ENCODE measurements at regions not wholly inside any gene's neighbourhood (a gene's known extent, or its start where the extent isn't known, plus 50 kb on each side); places are given as distances from the start of the nearest gene placed in this dataset.

- intact Hi-C loops (cut with micrococcal nuclease): no loop called here
- Mint-ChIP-seq H3K27ac (no peak overlapping the region), H3K36me3 (ENCODE audit: low read depth) (no peaks in the 10 kb centered on the region), H3K9me3 (peaks cover 17% of the 10 kb centered on the region), H3K4me3 (no peak overlapping the region), H3K4me1 (ENCODE audit: low read depth) (no peaks in the 10 kb centered on the region), H3K27me3 (ENCODE audit: low read depth) (no peaks in the 10 kb centered on the region)
- peak; percentile 12 for DNase-seq
- CTCF ChIA-PET: no interaction called here
These were observed 1164.4 kb downstream of the BRD1 start for GRCh38 chr22:48663297-48663696.

GRCh38 chr22:48662476-48663135, 1165.1 kb downstream of the BRD1 start:
- H3K4me1 Mint-ChIP-seq (ENCODE audit: low read depth): no peaks in the 10 kb centered on the region
- CTCF ChIA-PET: no interaction called here
- intact Hi-C loops (cut with micrococcal nuclease): no loop called here

GRCh38 chr22:48661984-48662383, 1165.7 kb downstream of the BRD1 start:
- H3K4me1 Mint-ChIP-seq (ENCODE audit: low read depth): no peaks in the 10 kb centered on the region
- peaks cover 17% of the 10 kb centered on the region for H3K9me3 Mint-ChIP-seq
- CTCF ChIA-PET: no interaction called here
- no peak for DNase-seq
- H3K27me3 Mint-ChIP-seq (ENCODE audit: low read depth): no peaks in the 10 kb centered on the region
- intact Hi-C loops (cut with micrococcal nuclease): no loop called here
- H3K36me3 Mint-ChIP-seq (ENCODE audit: low read depth): no peaks in the 10 kb centered on the region
- no peak overlapping the region for H3K4me3 Mint-ChIP-seq
- H3K27ac Mint-ChIP-seq: no peak overlapping the region

More at GRCh38 chr22:48662476-48663135, 1165.1 kb downstream of the BRD1 start:
- H3K27me3 Mint-ChIP-seq (ENCODE audit: low read depth): no peaks in the 10 kb centered on the region
- no peak for DNase-seq
- no peak overlapping the region for H3K4me3 Mint-ChIP-seq
- no peak overlapping the region for H3K27ac Mint-ChIP-seq
- H3K9me3 Mint-ChIP-seq: peaks cover 17% of the 10 kb centered on the region
- no peaks in the 10 kb centered on the region for H3K36me3 Mint-ChIP-seq (ENCODE audit: low read depth)

GRCh38 chr22:48660790-48661740, 1166.6 kb downstream of the BRD1 start:
- CTCF ChIA-PET: no interaction called here
- no peaks in the 10 kb centered on the region for H3K27me3 Mint-ChIP-seq (ENCODE audit: low read depth)
- intact Hi-C loops (cut with micrococcal nuclease): no loop called here
- no peaks in the 10 kb centered on the region for H3K36me3 Mint-ChIP-seq (ENCODE audit: low read depth)
- H3K9me3 Mint-ChIP-seq: peaks cover 17% of the 10 kb centered on the region
- no peak for DNase-seq
- no peak overlapping the region for H3K4me3 Mint-ChIP-seq
- no peaks in the 10 kb centered on the region for H3K4me1 Mint-ChIP-seq (ENCODE audit: low read depth)
- H3K27ac Mint-ChIP-seq: no peak overlapping the region

- intact Hi-C loops (cut with micrococcal nuclease): no loop called here
- Mint-ChIP-seq H3K27me3 (ENCODE audit: low read depth) (no peaks in the 10 kb centered on the region), H3K9me3 (peaks cover 17% of the 10 kb centered on the region), H3K27ac (no peak overlapping the region), H3K4me3 (no peak overlapping the region), H3K36me3 (ENCODE audit: low read depth) (no peaks in the 10 kb centered on the region), H3K4me1 (ENCODE audit: low read depth) (no peaks in the 10 kb centered on the region)
- CTCF ChIA-PET: no interaction called here
- no peak for DNase-seq
These were observed 1167.4 kb downstream of the BRD1 start for GRCh38 chr22:48660104-48660789.

GRCh38 chr22:48659404-48659996, 1168.2 kb downstream of the BRD1 start:
- H3K4me1 Mint-ChIP-seq (ENCODE audit: low read depth): no peaks in the 10 kb centered on the region

DNA sequence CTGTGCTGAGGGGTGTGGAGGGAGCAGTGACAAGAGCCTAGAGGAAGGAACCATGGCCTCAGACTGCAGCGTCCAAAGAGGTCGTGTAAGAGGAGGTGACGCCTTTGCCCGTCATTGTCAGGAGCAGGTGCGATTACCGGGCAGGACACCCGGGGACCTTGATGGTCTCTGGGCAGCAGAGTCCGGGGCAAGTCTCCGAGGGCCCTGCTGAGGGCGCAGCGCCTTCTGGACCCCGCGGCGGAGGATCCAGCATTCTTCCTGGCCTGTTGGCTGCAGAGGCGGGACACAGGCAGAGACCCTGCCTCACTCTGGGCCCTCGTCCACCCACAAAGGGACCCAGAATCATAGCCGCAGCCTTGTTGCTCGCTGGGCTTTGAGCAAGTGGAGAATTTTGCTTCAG, 1168.8 kb downstream of the BRD1 start:
- CTCF ChIA-PET: no interaction called here
- Mint-ChIP-seq H3K4me3 (no peak overlapping the region), H3K36me3 (ENCODE audit: low read depth) (no peaks in the 10 kb centered on the region)

More at GRCh38 chr22:48659404-48659996, 1168.2 kb downstream of the BRD1 start:
- H3K36me3 Mint-ChIP-seq (ENCODE audit: low read depth): no peaks in the 10 kb centered on the region
- no peak for DNase-seq
- no peak overlapping the region for H3K27ac Mint-ChIP-seq
- H3K9me3 Mint-ChIP-seq: peaks cover 14% of the 10 kb centered on the region
- no peak overlapping the region for H3K4me3 Mint-ChIP-seq
- CTCF ChIA-PET: no interaction called here
- H3K27me3 Mint-ChIP-seq (ENCODE audit: low read depth): no peaks in the 10 kb centered on the region
- intact Hi-C loops (cut with micrococcal nuclease): no loop called here

DNA sequence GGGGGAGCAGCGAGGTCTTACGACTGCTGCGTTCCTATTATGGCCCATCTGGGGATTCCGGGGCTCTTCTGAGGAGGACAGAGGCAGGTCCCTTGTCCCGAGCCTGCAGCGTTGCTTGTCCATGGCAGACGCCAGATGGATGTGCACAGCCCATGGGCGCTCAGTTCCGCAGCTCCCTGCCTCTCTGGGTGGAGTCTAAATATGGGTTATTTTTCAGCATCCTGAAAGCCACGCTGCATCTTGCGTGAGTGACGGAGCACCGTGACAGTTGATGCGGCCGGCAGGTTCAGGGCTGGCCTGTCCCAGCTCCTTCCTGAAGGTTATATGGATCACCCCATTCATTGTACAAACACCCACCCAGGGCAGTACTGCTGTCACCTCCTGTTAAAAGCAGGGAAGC, 1169.4 kb downstream of the BRD1 start:
- DNase-seq: no peak
- Mint-ChIP-seq H3K27ac (no peak overlapping the region), H3K36me3 (ENCODE audit: low read depth) (no peaks in the 10 kb centered on the region), H3K4me3 (no peak overlapping the region), H3K9me3 (peaks cover 5% of the 10 kb centered on the region), H3K4me1 (ENCODE audit: low read depth) (no peaks in the 10 kb centered on the region), H3K27me3 (ENCODE audit: low read depth) (no peaks in the 10 kb centered on the region)
- CTCF ChIA-PET: interaction anchor here (0.6 kb wide), 1 partner anchor 20 kb away, joined by 3 read pairs; no protein-coding TSS in a partner anchor
- intact Hi-C loops (cut with micrococcal nuclease): no loop called here

More for the DNA sequence above, 1168.8 kb downstream of the BRD1 start:
- Mint-ChIP-seq H3K27ac (no peak overlapping the region), H3K27me3 (ENCODE audit: low read depth) (no peaks in the 10 kb centered on the region), H3K9me3 (peaks cover 9% of the 10 kb centered on the region), H3K4me1 (ENCODE audit: low read depth) (no peaks in the 10 kb centered on the region)
- intact Hi-C loops (cut with micrococcal nuclease): no loop called here
- no peak for DNase-seq

DNA sequence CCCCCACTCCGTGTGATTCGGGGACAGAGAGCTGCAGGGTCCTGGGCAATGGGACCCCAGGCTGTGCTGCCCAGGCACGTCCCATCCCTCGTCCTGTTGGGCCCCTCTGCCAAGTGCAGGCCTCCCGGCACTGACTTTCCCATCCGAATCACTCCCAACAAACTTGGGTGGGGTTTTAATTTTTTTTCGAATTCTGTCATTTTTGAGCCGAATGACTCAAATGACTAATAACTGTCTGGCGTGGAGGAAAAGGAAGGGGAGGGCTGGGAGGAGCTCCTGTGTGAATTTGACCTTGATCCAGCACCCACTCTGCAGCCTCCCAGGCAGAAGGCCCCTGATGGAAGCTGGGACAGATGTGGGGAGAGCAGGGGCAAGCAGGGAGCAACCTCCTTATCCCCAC, 1173.2 kb downstream of the BRD1 start:
- intact Hi-C loops (cut with micrococcal nuclease): no loop called here

GRCh38 chr22:48653929-48654328, 1173.7 kb downstream of the BRD1 start:
- H3K4me3 Mint-ChIP-seq: no peak overlapping the region

More for the DNA sequence above, 1173.2 kb downstream of the BRD1 start:
- Mint-ChIP-seq H3K9me3 (no peaks in the 10 kb centered on the region), H3K27ac (no peak overlapping the region), H3K36me3 (ENCODE audit: low read depth) (no peaks in the 10 kb centered on the region), H3K4me3 (no peak overlapping the region), H3K4me1 (ENCODE audit: low read depth) (no peaks in the 10 kb centered on the region), H3K27me3 (ENCODE audit: low read depth) (no peaks in the 10 kb centered on the region)
- CTCF ChIA-PET: no interaction called here
- DNase-seq: no peak

DNA sequence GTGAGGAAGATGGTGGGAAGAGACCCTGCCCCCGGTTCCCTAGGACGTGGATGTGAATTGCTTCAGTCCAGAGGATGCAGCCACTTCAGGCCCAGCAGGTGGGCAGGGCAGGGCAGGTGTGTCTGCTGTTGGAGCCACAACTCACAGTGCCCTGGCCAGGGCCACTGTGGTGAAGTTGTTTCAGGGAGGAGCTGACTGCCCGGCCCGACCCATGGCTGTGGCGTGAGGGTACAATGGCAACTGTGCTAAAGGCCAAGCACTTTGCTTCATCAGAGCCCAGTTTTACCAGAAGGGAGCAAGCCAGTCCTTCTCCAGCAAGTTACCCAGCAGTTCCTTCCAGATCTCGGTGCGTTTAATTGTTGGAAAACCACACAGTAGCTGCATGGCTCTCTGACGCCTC, 1174.4 kb downstream of the BRD1 start:
- no peaks in the 10 kb centered on the region for H3K27me3 Mint-ChIP-seq (ENCODE audit: low read depth)
- no peak overlapping the region for H3K27ac Mint-ChIP-seq

More at GRCh38 chr22:48653929-48654328, 1173.7 kb downstream of the BRD1 start:
- CTCF ChIA-PET: no interaction called here
- DNase-seq: no peak
- H3K4me1 Mint-ChIP-seq (ENCODE audit: low read depth): no peaks in the 10 kb centered on the region
- H3K9me3 Mint-ChIP-seq: no peaks in the 10 kb centered on the region
- intact Hi-C loops (cut with micrococcal nuclease): no loop called here
- H3K27ac Mint-ChIP-seq: no peak overlapping the region
- H3K36me3 Mint-ChIP-seq (ENCODE audit: low read depth): no peaks in the 10 kb centered on the region
- no peaks in the 10 kb centered on the region for H3K27me3 Mint-ChIP-seq (ENCODE audit: low read depth)

GRCh38 chr22:48652796-48653195, 1174.9 kb downstream of the BRD1 start:
- H3K9me3 Mint-ChIP-seq: no peaks in the 10 kb centered on the region
- CTCF ChIA-PET: no interaction called here
- H3K36me3 Mint-ChIP-seq (ENCODE audit: low read depth): no peaks in the 10 kb centered on the region
- H3K4me3 Mint-ChIP-seq: no peak overlapping the region
- no peaks in the 10 kb centered on the region for H3K4me1 Mint-ChIP-seq (ENCODE audit: low read depth)
- intact Hi-C loops (cut with micrococcal nuclease): no loop called here
- DNase-seq: no peak
- no peaks in the 10 kb centered on the region for H3K27me3 Mint-ChIP-seq (ENCODE audit: low read depth)
- no peak overlapping the region for H3K27ac Mint-ChIP-seq

More for the DNA sequence above, 1174.4 kb downstream of the BRD1 start:
- CTCF ChIA-PET: no interaction called here
- Mint-ChIP-seq H3K4me1 (ENCODE audit: low read depth) (no peaks in the 10 kb centered on the region), H3K4me3 (no peak overlapping the region), H3K36me3 (ENCODE audit: low read depth) (no peaks in the 10 kb centered on the region), H3K9me3 (no peaks in the 10 kb centered on the region)
- intact Hi-C loops (cut with micrococcal nuclease): no loop called here
- DNase-seq: no peak

All from activated naive CD4-positive, alpha-beta T cell treated with anti-CD3 and anti-CD28 coated beads for 36 hours (primary cell).